GM12878 (cell line): ENCODE measurements at regions not wholly inside any gene's neighbourhood (a gene's known extent, or its start where the extent isn't known, plus 50 kb on each side); places are given as distances from the start of the nearest gene placed in this dataset.

Experiments
- ATAC-seq: fragments of 200-7000 bp; cut with Tn5 transposase; 3 replicates; pipeline ENCODE4 v1.9.1; 2020; ENCODE audit warnings: mild to moderate bottlenecking, moderate library complexity
- BruUV-seq: library from RNA; stranded (reverse); fragments of 400-500 nt; replicated peaks from 2 replicates; lab custom pipeline; 2021; lab: Mats Ljungman, UMichigan
- CTCF ChIA-PET: fragments of 300-600 bp; sonication (Branson Sonifier 250); formaldehyde crosslinking; extraction: SDS; loops from one replicate; lab custom pipeline; 2021; ENCODE audit warnings: inconsistent platforms; lab: Yijun Ruan, JAX
- POLR2A ChIA-PET: fragments of 350-600 bp; formaldehyde crosslinking; extraction: SDS; loops from one replicate; lab custom pipeline; 2021; ENCODE audit warnings: inconsistent platforms; lab: Charles Lee
- RAD21 ChIA-PET: fragments of 300-600 bp; sonication (Branson Sonifier 250); formaldehyde crosslinking; loops from one replicate; lab custom pipeline; 2023; ENCODE audit warnings: antibody characterized with exemption; ENCODE audit not compliant: unreplicated experiment; lab: Charles Lee
- SMC1A ChIA-PET: fragments of 300-600 bp; sonication (Branson Sonifier 250); formaldehyde crosslinking; loops from one replicate; lab custom pipeline; 2023; ENCODE audit not compliant: unreplicated experiment, uncharacterized antibody; lab: Charles Lee
- DNase-seq: peaks from one replicate; pipeline ENCODE4 v3.0.0-alpha.2; 2011; ENCODE audit warnings: low read depth, low spot score
- FAIRE-seq: peaks from 3 replicates; lab custom pipeline; 2011; peaks lifted over from hg19 to GRCh38; lab: Jason Lieb, UNC
- H2AFZ ChIP-seq: 2 replicates; pipeline ENCODE4 v1.6.0; 2011; ENCODE audit warnings: low read depth, low read length, control low read depth; ENCODE audit not compliant: control insufficient read depth
- H3K27ac ChIP-seq: 2 replicates; pipeline ENCODE4 v1.5.1; 2011; ENCODE audit warnings: control low read depth; ENCODE audit not compliant: control insufficient read depth, insufficient read depth
- H3K27me3 ChIP-seq, 2 experiments: replicated peaks in 1 of 2; 2 replicates each; pipeline versions ENCODE4 v1.6.0 to v1.6.1; 2011; ENCODE audit warnings: low read length in 1 of 2; ENCODE audit not compliant: control insufficient read depth in 2 of 2, insufficient read depth in 2 of 2
- H3K36me3 ChIP-seq, 2 experiments: 2 replicates each; pipeline ENCODE4 v1.5.1; 2011; ENCODE audit warnings: low read length in 1 of 2; ENCODE audit not compliant: control insufficient read depth in 2 of 2, insufficient read depth in 2 of 2
- H3K4me1 ChIP-seq: 2 replicates; pipeline ENCODE4 v1.6.1; 2011; ENCODE audit warnings: mild to moderate bottlenecking, low read length, moderate library complexity, mixed read lengths; ENCODE audit not compliant: control insufficient read depth, insufficient read depth
- H3K4me2 ChIP-seq: 2 replicates; pipeline ENCODE4 v1.6.0; 2011; ENCODE audit warnings: control low read depth; ENCODE audit not compliant: control insufficient read depth, insufficient read depth
- H3K4me3 ChIP-seq: fragments of 200-600 bp; sonication (generic); 2 replicates; pipeline ENCODE4 v1.5.1; 2016
- H3K79me2 ChIP-seq: 2 replicates; pipeline ENCODE4 v1.6.0; 2011; ENCODE audit warnings: low read length; ENCODE audit not compliant: control insufficient read depth, insufficient read depth
- H3K9ac ChIP-seq: 2 replicates; pipeline ENCODE4 v1.8.0; 2011; ENCODE audit warnings: low read length, control low read depth, mixed read lengths; ENCODE audit not compliant: control insufficient read depth, insufficient read depth
- H3K9me3 ChIP-seq: replicated peaks from 3 replicates; pipeline ENCODE4 v1.5.1; 2011; ENCODE audit warnings: mild to moderate bottlenecking, low read length; ENCODE audit not compliant: control insufficient read depth, insufficient read depth
- H4K20me1 ChIP-seq: 2 replicates; pipeline ENCODE4 v1.6.0; 2011; ENCODE audit not compliant: control insufficient read depth, insufficient read depth
- ATF7 ChIP-seq: fragments of 450-650 bp; IDR thresholded peaks from 2 replicates; pipeline ENCODE4 v1.6.1; 2016; ENCODE audit warnings: low read depth, mild to moderate bottlenecking
- CHD2 ChIP-seq: IDR thresholded peaks from 2 replicates; pipeline ENCODE4 v1.6.1; 2011; ENCODE audit warnings: low read depth, low read length, improper control_type of control experiment, borderline replicate concordance
- IRF4 ChIP-seq: IDR thresholded peaks from 2 replicates; pipeline ENCODE4 v1.6.1; 2011; ENCODE audit warnings: low read depth, low read length
- NFYA ChIP-seq: IDR thresholded peaks from 2 replicates; pipeline ENCODE4 v1.6.1; 2011; ENCODE audit warnings: low read depth, mild to moderate bottlenecking, low read length, improper control_type of control experiment, borderline replicate concordance
- NR2C2 ChIP-seq: IDR thresholded peaks from 2 replicates; pipeline ENCODE4 v1.6.1; 2011; ENCODE audit warnings: borderline replicate concordance, low read depth; ENCODE audit not compliant: control insufficient read depth, insufficient read length
- NR2F1 ChIP-seq: fragments of 450-650 bp; conservative IDR thresholded peaks from 2 replicates; pipeline ENCODE4 v1.6.1; 2017; ENCODE audit warnings: mild to moderate bottlenecking
- SRF ChIP-seq, 2 experiments: IDR thresholded peaks; 2 replicates each; pipeline ENCODE4 v1.6.1; 2011; ENCODE audit warnings: low read depth in 2 of 2, low read length in 2 of 2, mild to moderate bottlenecking in 1 of 2, moderate library complexity in 1 of 2
- SUZ12 ChIP-seq: fragments of 200-600 bp; sonication (generic); IDR thresholded peaks from one replicate; pipeline ENCODE4 v1.6.1; 2018; ENCODE audit warnings: antibody characterized with exemption, mild to moderate bottlenecking; ENCODE audit not compliant: unreplicated experiment
- WGBS: methylation state at CpG from one replicate; pipeline ENCODE4 v1.1.6; 2016; ENCODE audit warnings: low lambda C conversion rate; ENCODE audit not compliant: insufficient replicate concordance, insufficient coverage; ENCODE audit errors: missing lambda C conversion rate; 5-methylcytosine and 5-hydroxymethylcytosine counted together
- in situ Hi-C: fragments of 300-500 bp; cut with MboI; formaldehyde crosslinking; loops from 9 replicates; pipeline ENCODE4 v1.14.3; 2018; ENCODE audit warnings: mixed read lengths
- intact Hi-C: fragments of 100-400 bp; cut with micrococcal nuclease; formaldehyde crosslinking; loops from one replicate; pipeline ENCODE4 v1.14.2; 2022; ENCODE audit not compliant: unreplicated experiment
- TF ChIP-seq, protein P1 (sequence below): IDR thresholded peaks from 2 replicates; pipeline ENCODE4 v1.6.1; 2012; ENCODE audit warnings: improper control_type of control experiment, low read depth, low read length; ENCODE audit not compliant: insufficient replicate concordance
- TF ChIP-seq, protein P2 (sequence below): IDR thresholded peaks from 2 replicates; pipeline ENCODE4 v1.6.1; 2011; ENCODE audit warnings: borderline replicate concordance, low read depth, mild to moderate bottlenecking, moderate library complexity, low read length; ENCODE audit not compliant: insufficient read depth, poor library complexity, severe bottlenecking
- TF ChIP-seq, protein P3 (sequence below): fragments of 450-650 bp; IDR thresholded peaks from 2 replicates; pipeline ENCODE4 v1.6.1; 2017; ENCODE audit warnings: mild to moderate bottlenecking, moderate library complexity

DNA sequence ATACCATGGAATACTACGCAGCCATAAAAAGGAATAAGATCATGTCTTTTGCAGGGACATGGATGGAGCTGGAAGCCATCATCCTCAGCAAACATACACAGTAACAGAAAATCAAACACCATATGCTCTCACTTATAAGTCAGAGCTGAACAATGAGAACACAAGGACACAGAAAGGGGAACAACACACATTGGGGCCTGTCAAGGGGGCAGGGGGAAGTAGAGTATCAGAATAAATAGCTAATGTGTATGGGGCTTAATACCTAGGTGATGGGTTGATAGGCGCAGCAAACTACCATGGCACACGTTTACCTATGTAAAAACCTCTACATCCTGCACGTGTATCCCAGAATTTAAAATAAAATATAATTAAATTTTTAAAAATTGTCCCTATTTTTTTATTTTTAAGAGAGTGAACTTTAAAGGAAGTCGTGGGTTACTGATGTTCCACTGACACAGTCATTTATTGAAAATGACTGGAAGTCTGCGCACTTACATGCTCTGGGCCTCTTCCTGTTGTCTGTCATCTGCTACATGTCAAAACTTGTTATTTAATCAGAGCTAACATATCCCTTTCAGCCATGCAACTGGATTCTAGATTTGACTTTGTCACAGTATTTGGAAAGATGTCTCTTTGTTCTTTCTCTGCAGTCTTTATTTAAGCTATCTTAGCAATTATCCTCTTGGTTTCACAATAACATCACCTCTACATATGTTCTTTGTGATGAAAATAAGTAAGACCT, 73.7 kb upstream of the ABCB5 start (continued):
- TF ChIP-seq, protein P1, sequence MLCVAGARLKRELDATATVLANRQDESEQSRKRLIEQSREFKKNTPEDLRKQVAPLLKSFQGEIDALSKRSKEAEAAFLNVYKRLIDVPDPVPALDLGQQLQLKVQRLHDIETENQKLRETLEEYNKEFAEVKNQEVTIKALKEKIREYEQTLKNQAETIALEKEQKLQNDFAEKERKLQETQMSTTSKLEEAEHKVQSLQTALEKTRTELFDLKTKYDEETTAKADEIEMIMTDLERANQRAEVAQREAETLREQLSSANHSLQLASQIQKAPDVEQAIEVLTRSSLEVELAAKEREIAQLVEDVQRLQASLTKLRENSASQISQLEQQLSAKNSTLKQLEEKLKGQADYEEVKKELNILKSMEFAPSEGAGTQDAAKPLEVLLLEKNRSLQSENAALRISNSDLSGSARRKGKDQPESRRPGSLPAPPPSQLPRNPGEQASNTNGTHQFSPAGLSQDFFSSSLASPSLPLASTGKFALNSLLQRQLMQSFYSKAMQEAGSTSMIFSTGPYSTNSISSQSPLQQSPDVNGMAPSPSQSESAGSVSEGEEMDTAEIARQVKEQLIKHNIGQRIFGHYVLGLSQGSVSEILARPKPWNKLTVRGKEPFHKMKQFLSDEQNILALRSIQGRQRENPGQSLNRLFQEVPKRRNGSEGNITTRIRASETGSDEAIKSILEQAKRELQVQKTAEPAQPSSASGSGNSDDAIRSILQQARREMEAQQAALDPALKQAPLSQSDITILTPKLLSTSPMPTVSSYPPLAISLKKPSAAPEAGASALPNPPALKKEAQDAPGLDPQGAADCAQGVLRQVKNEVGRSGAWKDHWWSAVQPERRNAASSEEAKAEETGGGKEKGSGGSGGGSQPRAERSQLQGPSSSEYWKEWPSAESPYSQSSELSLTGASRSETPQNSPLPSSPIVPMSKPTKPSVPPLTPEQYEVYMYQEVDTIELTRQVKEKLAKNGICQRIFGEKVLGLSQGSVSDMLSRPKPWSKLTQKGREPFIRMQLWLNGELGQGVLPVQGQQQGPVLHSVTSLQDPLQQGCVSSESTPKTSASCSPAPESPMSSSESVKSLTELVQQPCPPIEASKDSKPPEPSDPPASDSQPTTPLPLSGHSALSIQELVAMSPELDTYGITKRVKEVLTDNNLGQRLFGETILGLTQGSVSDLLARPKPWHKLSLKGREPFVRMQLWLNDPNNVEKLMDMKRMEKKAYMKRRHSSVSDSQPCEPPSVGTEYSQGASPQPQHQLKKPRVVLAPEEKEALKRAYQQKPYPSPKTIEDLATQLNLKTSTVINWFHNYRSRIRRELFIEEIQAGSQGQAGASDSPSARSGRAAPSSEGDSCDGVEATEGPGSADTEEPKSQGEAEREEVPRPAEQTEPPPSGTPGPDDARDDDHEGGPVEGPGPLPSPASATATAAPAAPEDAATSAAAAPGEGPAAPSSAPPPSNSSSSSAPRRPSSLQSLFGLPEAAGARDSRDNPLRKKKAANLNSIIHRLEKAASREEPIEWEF = no peak
- no peak for TF ChIP-seq NR2F1
- TF ChIP-seq, protein P2, sequence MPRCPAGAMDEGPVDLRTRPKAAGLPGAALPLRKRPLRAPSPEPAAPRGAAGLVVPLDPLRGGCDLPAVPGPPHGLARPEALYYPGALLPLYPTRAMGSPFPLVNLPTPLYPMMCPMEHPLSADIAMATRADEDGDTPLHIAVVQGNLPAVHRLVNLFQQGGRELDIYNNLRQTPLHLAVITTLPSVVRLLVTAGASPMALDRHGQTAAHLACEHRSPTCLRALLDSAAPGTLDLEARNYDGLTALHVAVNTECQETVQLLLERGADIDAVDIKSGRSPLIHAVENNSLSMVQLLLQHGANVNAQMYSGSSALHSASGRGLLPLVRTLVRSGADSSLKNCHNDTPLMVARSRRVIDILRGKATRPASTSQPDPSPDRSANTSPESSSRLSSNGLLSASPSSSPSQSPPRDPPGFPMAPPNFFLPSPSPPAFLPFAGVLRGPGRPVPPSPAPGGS = peak; percentile 44
- TF ChIP-seq IRF4 = peak; percentile 31; the same call in 1 of the 2 replicates

DNA sequence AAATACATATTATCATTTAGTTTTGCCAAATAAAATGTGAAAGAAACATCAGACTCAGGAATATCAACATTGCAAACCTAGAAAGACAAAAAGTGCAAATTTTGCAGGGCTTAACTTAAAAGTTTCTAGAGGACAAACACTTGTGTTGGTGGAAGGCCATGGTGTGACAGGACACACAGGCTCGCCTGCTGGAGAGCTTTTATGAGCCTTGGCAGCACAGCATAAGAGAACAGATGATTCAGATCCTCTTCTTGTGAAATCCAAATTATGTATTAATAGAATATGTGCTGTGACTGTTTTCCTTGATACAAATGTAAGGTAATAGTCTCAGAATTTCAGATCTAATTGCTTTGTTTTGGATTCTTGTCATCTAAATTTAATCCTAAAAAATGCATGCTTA, 72.9 kb upstream of the ABCB5 start:
- POLR2A ChIA-PET = interaction anchor here (0.5 kb wide), 1 partner anchor 13 kb away, joined by 4 read pairs; no protein-coding TSS in a partner anchor
- H4K20me1 ChIP-seq = no peaks in the 10 kb centered on the region
- no peaks in the 10 kb centered on the region for H3K4me1 ChIP-seq
- H3K4me2 ChIP-seq = no peak overlapping the region
- H3K9ac ChIP-seq = no peak overlapping the region
- DNase-seq (no peak), FAIRE-seq (no peak), ATAC-seq (no peak)
- no peak overlapping the region for H3K4me3 ChIP-seq
- no peak overlapping the region for H2AFZ ChIP-seq
- SMC1A ChIA-PET = no interaction called here
- no peaks in the 10 kb centered on the region; the same call in 2 of the 3 replicates for H3K9me3 ChIP-seq
- CTCF ChIA-PET = no interaction called here
- no peaks in the 10 kb centered on the region for H3K79me2 ChIP-seq
- H3K27ac ChIP-seq = no peak overlapping the region
- H3K27me3 ChIP-seq = no peaks in the 10 kb centered on the region
- no peaks in the 10 kb centered on the region for H3K36me3 ChIP-seq
- in situ Hi-C loops (no loop called here), intact Hi-C loops (no loop called here)
- RAD21 ChIA-PET = no interaction called here
- BruUV-seq = no TSS peak
- WGBS = 0% methylated on average over 1 of the region's 1 CpG
- TF ChIP-seq, protein P3, sequence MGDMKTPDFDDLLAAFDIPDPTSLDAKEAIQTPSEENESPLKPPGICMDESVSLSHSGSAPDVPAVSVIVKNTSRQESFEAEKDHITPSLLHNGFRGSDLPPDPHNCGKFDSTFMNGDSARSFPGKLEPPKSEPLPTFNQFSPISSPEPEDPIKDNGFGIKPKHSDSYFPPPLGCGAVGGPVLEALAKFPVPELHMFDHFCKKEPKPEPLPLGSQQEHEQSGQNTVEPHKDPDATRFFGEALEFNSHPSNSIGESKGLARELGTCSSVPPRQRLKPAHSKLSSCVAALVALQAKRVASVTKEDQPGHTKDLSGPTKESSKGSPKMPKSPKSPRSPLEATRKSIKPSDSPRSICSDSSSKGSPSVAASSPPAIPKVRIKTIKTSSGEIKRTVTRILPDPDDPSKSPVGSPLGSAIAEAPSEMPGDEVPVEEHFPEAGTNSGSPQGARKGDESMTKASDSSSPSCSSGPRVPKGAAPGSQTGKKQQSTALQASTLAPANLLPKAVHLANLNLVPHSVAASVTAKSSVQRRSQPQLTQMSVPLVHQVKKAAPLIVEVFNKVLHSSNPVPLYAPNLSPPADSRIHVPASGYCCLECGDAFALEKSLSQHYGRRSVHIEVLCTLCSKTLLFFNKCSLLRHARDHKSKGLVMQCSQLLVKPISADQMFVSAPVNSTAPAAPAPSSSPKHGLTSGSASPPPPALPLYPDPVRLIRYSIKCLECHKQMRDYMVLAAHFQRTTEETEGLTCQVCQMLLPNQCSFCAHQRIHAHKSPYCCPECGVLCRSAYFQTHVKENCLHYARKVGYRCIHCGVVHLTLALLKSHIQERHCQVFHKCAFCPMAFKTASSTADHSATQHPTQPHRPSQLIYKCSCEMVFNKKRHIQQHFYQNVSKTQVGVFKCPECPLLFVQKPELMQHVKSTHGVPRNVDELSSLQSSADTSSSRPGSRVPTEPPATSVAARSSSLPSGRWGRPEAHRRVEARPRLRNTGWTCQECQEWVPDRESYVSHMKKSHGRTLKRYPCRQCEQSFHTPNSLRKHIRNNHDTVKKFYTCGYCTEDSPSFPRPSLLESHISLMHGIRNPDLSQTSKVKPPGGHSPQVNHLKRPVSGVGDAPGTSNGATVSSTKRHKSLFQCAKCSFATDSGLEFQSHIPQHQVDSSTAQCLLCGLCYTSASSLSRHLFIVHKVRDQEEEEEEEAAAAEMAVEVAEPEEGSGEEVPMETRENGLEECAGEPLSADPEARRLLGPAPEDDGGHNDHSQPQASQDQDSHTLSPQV = no peak
- no peak for TF ChIP-seq CHD2
- TF ChIP-seq SUZ12 = no peak
- TF ChIP-seq NFYA = no peak
- no peak for TF ChIP-seq ATF7
- no peak for TF ChIP-seq SRF (IDR thresholded peaks at IDR 0.05; ENCODE audit: low read depth in 2 of 2, low read length in 2 of 2)
- TF ChIP-seq NR2C2 = no peak
